ENCODE measurements at regions not wholly inside any gene's neighbourhood (a gene's known extent, or its start where the extent isn't known, plus 50 kb on each side); places are given as distances from the start of the nearest gene placed in this dataset.
"Not testable (repeated sequence)": the region's sequence is repeated elsewhere in the genome, so short reads cannot be mapped to it uniquely, and the experiment has no call there.

GRCh38 chr17:70661342-70662222, 492.2 kb downstream of the KCNJ2 start:
- DNase-seq = no peak

- DNase-seq = no peak
Measured at GRCh38 chr17:70668276-70668937, 499.1 kb downstream of the KCNJ2 start.

- DNase-seq = no peak
Measured at GRCh38 chr17:70668938-70669778, 499.8 kb downstream of the KCNJ2 start.

GRCh38 chr17:70674061-70674460, 504.7 kb downstream of the KCNJ2 start:
- DNase-seq = no peak

- DNase-seq = no peak
Measured at GRCh38 chr17:70675070-70675590, 505.8 kb downstream of the KCNJ2 start.

- DNase-seq = no peak
Measured at GRCh38 chr17:70677783-70678647, 508.7 kb downstream of the KCNJ2 start.

GRCh38 chr17:70678889-70679288, 509.6 kb downstream of the KCNJ2 start:
- no peak for DNase-seq

- DNase-seq = no peak
Measured at GRCh38 chr17:70683936-70684335, 514.6 kb downstream of the KCNJ2 start.

- no peak for DNase-seq
Measured at GRCh38 chr17:70687421-70687820, 518.1 kb downstream of the KCNJ2 start.

GRCh38 chr17:70691150-70691549, 521.8 kb downstream of the KCNJ2 start:
- no peak for DNase-seq

- DNase-seq = no peak
Measured at GRCh38 chr17:70699408-70699807, 530.1 kb downstream of the KCNJ2 start.

GRCh38 chr17:70702683-70703255, 533.4 kb downstream of the KCNJ2 start:
- DNase-seq = no peak

- DNase-seq = no peak
Measured at GRCh38 chr17:70709596-70709995, 540.3 kb downstream of the KCNJ2 start.

- DNase-seq = no peak
Measured at GRCh38 chr17:70713694-70714093, 544.4 kb downstream of the KCNJ2 start.

GRCh38 chr17:70716551-70716950, 547.2 kb downstream of the KCNJ2 start:
- no peak for DNase-seq

GRCh38 chr17:70717042-70717441, 547.7 kb downstream of the KCNJ2 start:
- DNase-seq = no peak

- no peak for DNase-seq
Measured at GRCh38 chr17:70736375-70736957, 567.1 kb downstream of the KCNJ2 start.

GRCh38 chr17:70739065-70739464, 569.7 kb downstream of the KCNJ2 start:
- DNase-seq = no peak

GRCh38 chr17:70746574-70746973, 577.2 kb downstream of the KCNJ2 start:
- DNase-seq = not testable (repeated sequence)

GRCh38 chr17:70750983-70751382, 581.7 kb downstream of the KCNJ2 start:
- DNase-seq = no peak

- DNase-seq = not testable (repeated sequence)
Measured at GRCh38 chr17:70752461-70752860, 583.1 kb downstream of the KCNJ2 start.

Measured in NCI-H2171 (cell line).